Lung (tissue), 11 donors: ENCODE measurements at regions not wholly inside any gene's neighbourhood (a gene's known extent, or its start where the extent isn't known, plus 50 kb on each side); places are given as distances from the start of the nearest gene placed in this dataset.

Source experiments
- ATAC-seq: fragments of 200-7000 bp; cut with Tn5 transposase; one replicate; pipeline ENCODE4 v1.9.1; 2020; ENCODE audit warnings: moderate number of reproducible peaks; ENCODE audit not compliant: insufficient read depth, low FRiP score
- DNase-seq, 3 donors: peaks; one replicate each; pipeline ENCODE4 v3.0.0-alpha.2; 2013 to 2017
- H3K27ac ChIP-seq, 2 donors: one replicate each; pipeline ENCODE4 v1.5.1; 2013; ENCODE audit warnings: mild to moderate bottlenecking in 2 of 2, moderate library complexity in 2 of 2, control low read depth in 1 of 2, inconsistent platforms in 1 of 2, low read depth in 1 of 2, low read length in 1 of 2
- H3K27me3 ChIP-seq, 3 donors: one replicate each; pipeline ENCODE4 v1.5.1; 2013; ENCODE audit warnings: low read length in 2 of 3; ENCODE audit not compliant: control insufficient read depth in 3 of 3, insufficient read depth in 3 of 3
- H3K36me3 ChIP-seq, 4 donors: one replicate each; pipeline ENCODE4 v1.5.1; 2013; ENCODE audit warnings: low read length in 4 of 4, mild to moderate bottlenecking in 1 of 4, moderate library complexity in 1 of 4; ENCODE audit not compliant: control insufficient read depth in 4 of 4, insufficient read depth in 4 of 4
- H3K4me1 ChIP-seq, 5 donors: one replicate each; pipeline ENCODE4 v1.5.1; 2013; ENCODE audit warnings: low read length in 5 of 5, mild to moderate bottlenecking in 2 of 5, moderate library complexity in 1 of 5; ENCODE audit not compliant: control insufficient read depth in 5 of 5, insufficient read depth in 5 of 5
- H3K4me3 ChIP-seq: one replicate; pipeline ENCODE4 v1.5.1; 2013; ENCODE audit warnings: mild to moderate bottlenecking, control low read depth, moderate library complexity
- H3K9ac ChIP-seq, 2 donors: one replicate each; pipeline ENCODE4 v1.5.1; 2013; ENCODE audit warnings: low read length in 2 of 2, control low read depth in 1 of 2; ENCODE audit not compliant: insufficient read depth in 1 of 2
- H3K9me3 ChIP-seq, 4 donors: one replicate each; pipeline ENCODE4 v1.5.1; 2013; ENCODE audit warnings: low read length in 3 of 4, mild to moderate bottlenecking in 1 of 4, moderate library complexity in 1 of 4; ENCODE audit not compliant: control insufficient read depth in 4 of 4, insufficient read depth in 3 of 4
- whole genome bisulfite sequencing, 2 donors: extraction: QIAGEN DNeasy Blood & Tissue Kit; methylation state at CpG; one replicate each; pipeline ENCODE4 v1.1.7; 2013; 5-methylcytosine and 5-hydroxymethylcytosine counted together
- TF ChIP-seq, protein P1 (sequence below): IDR thresholded peaks from 2 replicates; pipeline ENCODE4 v1.5.1; 2012; ENCODE audit warnings: mild to moderate bottlenecking; ENCODE audit errors: control extremely low read depth, extremely low read depth
- donor health status: control.
- donor health status: control.
- donor health status: Bipolar disorder and iron deficiency.
- donor health status: healthy.
- donor health status: DM: yes; HTN: yes; CAD: no.

DNA sequence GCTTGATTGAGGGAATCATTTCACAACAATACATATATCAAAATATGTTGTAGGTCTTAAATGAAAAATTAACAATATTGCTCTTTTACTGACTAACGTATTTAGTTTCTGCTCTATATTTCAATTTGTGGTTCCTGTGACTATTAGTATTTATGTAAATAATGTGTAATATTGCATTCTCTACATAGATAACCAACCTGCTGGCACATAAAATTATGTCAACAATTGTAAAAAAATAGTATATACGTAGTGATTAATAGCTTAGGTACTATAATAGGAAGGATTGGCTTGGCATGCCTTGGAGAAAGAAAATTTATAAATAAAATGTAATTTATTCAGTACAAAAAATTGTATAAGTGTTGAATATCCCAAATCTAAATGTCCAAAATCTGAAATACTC is 1336.1 kb downstream of the PCDH9 start:
- Histone ChIP-seq H3K27me3 (no peaks in the 10 kb centered on the region), H3K27ac (no peak overlapping the region), H3K4me3 (no peak overlapping the region), H3K9ac (no peak overlapping the region), H3K4me1 (no peaks in the 10 kb centered on the region), H3K36me3 (no peaks in the 10 kb centered on the region), H3K9me3 (no peaks in the 10 kb centered on the region)
- ATAC-seq (no peak), DNase-seq (no peak)
- TF ChIP-seq, protein P1, sequence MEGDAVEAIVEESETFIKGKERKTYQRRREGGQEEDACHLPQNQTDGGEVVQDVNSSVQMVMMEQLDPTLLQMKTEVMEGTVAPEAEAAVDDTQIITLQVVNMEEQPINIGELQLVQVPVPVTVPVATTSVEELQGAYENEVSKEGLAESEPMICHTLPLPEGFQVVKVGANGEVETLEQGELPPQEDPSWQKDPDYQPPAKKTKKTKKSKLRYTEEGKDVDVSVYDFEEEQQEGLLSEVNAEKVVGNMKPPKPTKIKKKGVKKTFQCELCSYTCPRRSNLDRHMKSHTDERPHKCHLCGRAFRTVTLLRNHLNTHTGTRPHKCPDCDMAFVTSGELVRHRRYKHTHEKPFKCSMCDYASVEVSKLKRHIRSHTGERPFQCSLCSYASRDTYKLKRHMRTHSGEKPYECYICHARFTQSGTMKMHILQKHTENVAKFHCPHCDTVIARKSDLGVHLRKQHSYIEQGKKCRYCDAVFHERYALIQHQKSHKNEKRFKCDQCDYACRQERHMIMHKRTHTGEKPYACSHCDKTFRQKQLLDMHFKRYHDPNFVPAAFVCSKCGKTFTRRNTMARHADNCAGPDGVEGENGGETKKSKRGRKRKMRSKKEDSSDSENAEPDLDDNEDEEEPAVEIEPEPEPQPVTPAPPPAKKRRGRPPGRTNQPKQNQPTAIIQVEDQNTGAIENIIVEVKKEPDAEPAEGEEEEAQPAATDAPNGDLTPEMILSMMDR: no peak
- 84 to 86% methylated on average over 2 of the region's 2 CpGs for WGBS, 2 donors

DNA sequence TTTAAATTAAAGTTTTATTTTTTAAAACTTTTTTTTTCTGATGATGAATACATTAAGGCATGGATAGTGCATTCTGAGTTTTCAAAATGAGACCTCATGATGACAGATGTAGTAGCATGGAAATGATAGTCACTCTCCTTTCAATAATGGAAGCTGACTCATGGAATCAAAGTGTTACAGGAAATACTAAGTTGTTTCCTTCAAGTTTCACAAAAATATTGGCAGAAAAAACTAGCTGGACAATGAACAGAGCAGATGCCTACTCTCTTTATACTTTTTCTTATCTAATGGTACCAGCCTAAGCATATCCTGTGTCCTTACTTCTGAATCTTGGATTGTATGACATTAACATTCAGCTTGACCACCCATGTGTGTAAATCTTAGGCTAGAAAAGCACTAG is 1337.3 kb downstream of the PCDH9 start:
- no peak overlapping the region for H3K27ac ChIP-seq
- H3K4me3 ChIP-seq: no peak overlapping the region
- H3K9ac ChIP-seq: no peak overlapping the region
- H3K27me3 ChIP-seq: no peaks in the 10 kb centered on the region
- TF ChIP-seq, protein P1: no peak
- H3K9me3 ChIP-seq: no peaks in the 10 kb centered on the region
- ATAC-seq (no peak), DNase-seq (no peak)
- H3K4me1 ChIP-seq: no peaks in the 10 kb centered on the region
- no peaks in the 10 kb centered on the region for H3K36me3 ChIP-seq

DNA sequence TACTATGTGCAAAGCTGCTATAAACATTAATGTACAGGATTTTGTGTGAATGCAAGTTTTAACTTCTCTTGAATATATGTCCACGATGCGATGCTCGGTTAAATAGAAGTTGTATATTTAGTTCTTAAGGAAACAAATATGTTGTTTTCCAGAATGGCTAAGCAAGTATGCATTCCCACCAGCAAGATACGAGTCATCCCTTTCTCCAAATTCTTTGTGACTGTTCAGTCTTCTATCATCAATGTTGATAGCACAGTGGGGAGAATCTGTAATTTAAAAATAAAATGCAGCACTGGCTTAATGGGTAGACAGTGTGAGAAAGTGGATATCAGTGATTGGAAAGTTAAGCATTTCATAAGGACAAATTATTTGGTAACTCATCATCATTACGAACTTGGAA is 1340.8 kb downstream of the PCDH9 start:
- 70 to 82% methylated on average over 5 of the region's 5 CpGs for WGBS, 2 donors
- no peaks in the 10 kb centered on the region for H3K27me3 ChIP-seq
- no peaks in the 10 kb centered on the region for H3K4me1 ChIP-seq
- DNase-seq: no peak
- no peaks in the 10 kb centered on the region for H3K36me3 ChIP-seq
- no peaks in the 10 kb centered on the region for H3K9me3 ChIP-seq
- no peak overlapping the region for H3K27ac ChIP-seq
- TF ChIP-seq, protein P1: no peak
- ATAC-seq: no peak
- no peak overlapping the region for H3K4me3 ChIP-seq
- no peak overlapping the region for H3K9ac ChIP-seq

DNA sequence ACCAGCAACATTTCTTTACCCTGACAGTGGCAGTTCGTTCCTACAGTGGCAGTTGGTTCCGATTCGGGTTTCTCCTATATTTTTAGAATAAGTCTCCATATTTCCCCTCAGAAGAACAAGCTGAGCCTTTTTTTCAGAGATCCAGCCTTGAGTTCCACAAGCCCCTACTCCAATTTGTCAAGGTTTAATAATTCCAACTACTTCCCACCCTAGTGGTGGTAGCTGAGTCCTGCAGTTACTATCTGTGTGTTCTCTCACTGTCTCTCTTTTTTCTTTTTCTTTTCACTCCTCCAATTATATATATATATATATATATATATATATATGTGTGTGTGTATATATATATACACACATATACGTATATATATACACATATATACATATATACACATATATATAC is 1347.3 kb downstream of the PCDH9 start:
- DNase-seq (no peak), ATAC-seq (no peak)
- Histone ChIP-seq H3K27me3 (no peaks in the 10 kb centered on the region), H3K9me3 (no peaks in the 10 kb centered on the region), H3K4me1 (no peaks in the 10 kb centered on the region), H3K36me3 (no peaks in the 10 kb centered on the region), H3K4me3 (no peak overlapping the region), H3K9ac (no peak overlapping the region), H3K27ac (no peak overlapping the region)
- 76 to 77% methylated on average over 4 of the region's 4 CpGs for WGBS, 2 donors
- TF ChIP-seq, protein P1: no peak
